Gastroesophageal sphincter (tissue), 4 donors: ENCODE measurements at regions not wholly inside any gene's neighbourhood (a gene's known extent, or its start where the extent isn't known, plus 50 kb on each side); places are given as distances from the start of the nearest gene placed in this dataset.

Source experiments
- ATAC-seq: fragments of 150-250 bp; one replicate; pipeline ENCODE4 v1.9.1; 2016; ENCODE audit warnings: mild to moderate bottlenecking, moderate library complexity
- H3K27ac ChIP-seq, 4 donors: fragments of 200-600 bp; sonication (generic) in 3 of 4; 1 replicate in 3 of 4; 2 replicates in 1 of 4; pipeline ENCODE4 v1.5.1; 2016 to 2019
- H3K27me3 ChIP-seq: fragments of 200-600 bp; sonication (generic); one replicate; pipeline ENCODE4 v1.5.1; 2019
- H3K36me3 ChIP-seq, 2 donors: fragments of 200-600 bp; sonication (generic); one replicate each; pipeline ENCODE4 v1.5.1; 2019; ENCODE audit warnings: control low read depth in 1 of 2
- H3K4me1 ChIP-seq, 3 donors: fragments of 200-600 bp; sonication (generic); 1 replicate in 2 of 3; 2 replicates in 1 of 3; pipeline ENCODE4 v1.5.1; 2016 to 2019; ENCODE audit warnings: control low read depth in 2 of 3
- H3K4me3 ChIP-seq, 2 donors: fragments of 200-600 bp; sonication (generic); one replicate each; pipeline ENCODE4 v1.5.1; 2019; ENCODE audit warnings: mild to moderate bottlenecking in 1 of 2, moderate library complexity in 1 of 2
- H3K9me3 ChIP-seq, 3 donors: fragments of 200-600 bp; sonication (generic); one replicate each; pipeline ENCODE4 v1.5.1; 2017 to 2019; ENCODE audit warnings: control low read depth in 2 of 3
- EP300 ChIP-seq: sonication (generic); formaldehyde crosslinking; IDR thresholded peaks from one replicate; pipeline ENCODE4 v1.6.1; 2017; ENCODE audit warnings: antibody characterized with exemption, mild to moderate bottlenecking
- POLR2A ChIP-seq, 2 donors: fragments of 450-650 bp; IDR thresholded peaks; one replicate each; pipeline ENCODE4 v1.6.1; 2017; ENCODE audit warnings: antibody characterized with exemption in 2 of 2, mild to moderate bottlenecking in 2 of 2, moderate library complexity in 1 of 2
- POLR2AphosphoS5 ChIP-seq: sonication (generic); formaldehyde crosslinking; IDR thresholded peaks from one replicate; pipeline ENCODE4 v1.6.1; 2017; ENCODE audit warnings: antibody characterized with exemption
- WGBS, 2 donors: methylation state at CpG; one replicate each; pipeline ENCODE4 v1.1.5; 2018; ENCODE audit warnings: low coverage in 1 of 2; 5-methylcytosine and 5-hydroxymethylcytosine counted together
- TF ChIP-seq, protein P1 (sequence below), 4 experiments: fragments of 200-600 bp in 2 of 4; fragments of 450-650 bp in 2 of 4; sonication (generic) in 1 of 4; IDR thresholded peaks; one replicate each; pipeline ENCODE4 v1.5.1; 2017 to 2019; ENCODE audit warnings: antibody characterized with exemption in 4 of 4, mild to moderate bottlenecking in 2 of 4, moderate library complexity in 2 of 4

GRCh38 chr12:97109441-97109840, 202.4 kb downstream of the NEDD1 start:
- Histone ChIP-seq H3K4me1 (no peaks in the 10 kb centered on the region), H3K27me3 (no peaks in the 10 kb centered on the region), H3K36me3 (no peaks in the 10 kb centered on the region), H3K9me3 (no peaks in the 10 kb centered on the region), H3K27ac (no peak overlapping the region), H3K4me3 (no peak overlapping the region)
- ATAC-seq, result no peak
- TF ChIP-seq EP300 (no peak), POLR2AphosphoS5 (no peak), POLR2A (IDR thresholded peaks at IDR 0.05) (no peak)
- TF ChIP-seq, protein P1, sequence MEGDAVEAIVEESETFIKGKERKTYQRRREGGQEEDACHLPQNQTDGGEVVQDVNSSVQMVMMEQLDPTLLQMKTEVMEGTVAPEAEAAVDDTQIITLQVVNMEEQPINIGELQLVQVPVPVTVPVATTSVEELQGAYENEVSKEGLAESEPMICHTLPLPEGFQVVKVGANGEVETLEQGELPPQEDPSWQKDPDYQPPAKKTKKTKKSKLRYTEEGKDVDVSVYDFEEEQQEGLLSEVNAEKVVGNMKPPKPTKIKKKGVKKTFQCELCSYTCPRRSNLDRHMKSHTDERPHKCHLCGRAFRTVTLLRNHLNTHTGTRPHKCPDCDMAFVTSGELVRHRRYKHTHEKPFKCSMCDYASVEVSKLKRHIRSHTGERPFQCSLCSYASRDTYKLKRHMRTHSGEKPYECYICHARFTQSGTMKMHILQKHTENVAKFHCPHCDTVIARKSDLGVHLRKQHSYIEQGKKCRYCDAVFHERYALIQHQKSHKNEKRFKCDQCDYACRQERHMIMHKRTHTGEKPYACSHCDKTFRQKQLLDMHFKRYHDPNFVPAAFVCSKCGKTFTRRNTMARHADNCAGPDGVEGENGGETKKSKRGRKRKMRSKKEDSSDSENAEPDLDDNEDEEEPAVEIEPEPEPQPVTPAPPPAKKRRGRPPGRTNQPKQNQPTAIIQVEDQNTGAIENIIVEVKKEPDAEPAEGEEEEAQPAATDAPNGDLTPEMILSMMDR (IDR thresholded peaks at IDR 0.05), result no peak

GRCh38 chr12:97112136-97112535, 205.1 kb downstream of the NEDD1 start:
- Histone ChIP-seq H3K27me3 (no peaks in the 10 kb centered on the region), H3K27ac (no peak overlapping the region), H3K36me3 (no peaks in the 10 kb centered on the region), H3K9me3 (no peaks in the 10 kb centered on the region), H3K4me3 (no peak overlapping the region), H3K4me1 (no peaks in the 10 kb centered on the region)
- WGBS, 2 donors, result 42 to 59% methylated on average over 3 to 4 of the region's 4 CpGs
- no peak for TF ChIP-seq POLR2AphosphoS5
- TF ChIP-seq POLR2A (IDR thresholded peaks at IDR 0.05), result no peak
- TF ChIP-seq, protein P1 (IDR thresholded peaks at IDR 0.05), result no peak
- TF ChIP-seq EP300, result no peak
- ATAC-seq, result no peak

DNA sequence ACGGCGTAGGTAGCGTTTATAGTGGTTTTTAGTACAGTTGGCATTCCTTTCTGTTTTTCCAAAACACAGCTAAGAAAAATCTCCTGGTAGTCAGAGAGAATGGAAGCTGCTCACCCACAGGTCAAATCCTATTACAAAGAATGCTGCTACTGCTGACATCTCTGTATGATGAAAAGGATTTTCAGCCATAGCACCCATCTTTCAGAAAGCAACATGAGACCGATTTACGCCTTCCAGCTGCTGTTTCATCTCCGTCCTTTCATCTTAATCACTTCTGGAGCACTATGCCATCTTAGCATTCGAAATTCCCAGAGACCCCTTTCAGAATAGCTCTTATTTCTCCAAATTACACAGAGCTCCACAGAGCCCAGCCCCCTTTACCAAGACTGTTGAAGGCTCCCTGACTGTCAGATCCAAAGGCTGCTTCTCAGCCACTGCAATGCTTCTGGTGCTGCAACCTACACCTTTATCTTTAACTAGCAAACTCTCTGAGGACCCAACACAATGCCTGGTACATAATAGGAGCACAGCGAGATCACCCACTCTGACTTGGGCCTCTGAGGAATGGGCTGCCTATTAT, 211.8 kb downstream of the NEDD1 start:
- ATAC-seq, result no peak
- no peaks in the 10 kb centered on the region for H3K27me3 ChIP-seq
- no peak overlapping the region for H3K27ac ChIP-seq
- H3K9me3 ChIP-seq, result no peaks in the 10 kb centered on the region
- no peaks in the 10 kb centered on the region for H3K36me3 ChIP-seq
- 47 to 52% methylated on average over 5 to 8 of the region's 8 CpGs for WGBS, 2 donors
- H3K4me3 ChIP-seq, result no peak overlapping the region
- no peaks in the 10 kb centered on the region for H3K4me1 ChIP-seq
- TF ChIP-seq, protein P1 (IDR thresholded peaks at IDR 0.05), result no peak
- TF ChIP-seq POLR2A (IDR thresholded peaks at IDR 0.05) (no peak), POLR2AphosphoS5 (no peak), EP300 (no peak)

GRCh38 chr12:97127061-97127460, 220.0 kb downstream of the NEDD1 start:
- H3K27ac ChIP-seq, result no peak overlapping the region
- no peaks in the 10 kb centered on the region for H3K9me3 ChIP-seq
- H3K36me3 ChIP-seq, result no peaks in the 10 kb centered on the region
- no peaks in the 10 kb centered on the region for H3K4me1 ChIP-seq
- no peak for ATAC-seq
- no peak overlapping the region for H3K4me3 ChIP-seq
- TF ChIP-seq EP300, result no peak
- TF ChIP-seq POLR2AphosphoS5, result no peak
- TF ChIP-seq, protein P1 (IDR thresholded peaks at IDR 0.05), result no peak
- TF ChIP-seq POLR2A (IDR thresholded peaks at IDR 0.05), result no peak
- 43 to 48% methylated on average over 2 of the region's 2 CpGs for WGBS, 2 donors
- H3K27me3 ChIP-seq, result no peaks in the 10 kb centered on the region

GRCh38 chr12:97131220-97131981, 224.3 kb downstream of the NEDD1 start:
- Histone ChIP-seq H3K36me3 (no peaks in the 10 kb centered on the region), H3K4me3 (no peak overlapping the region), H3K27ac (no peak overlapping the region), H3K4me1 (no peaks in the 10 kb centered on the region), H3K9me3 (no peaks in the 10 kb centered on the region), H3K27me3 (no peaks in the 10 kb centered on the region)
- no peak for TF ChIP-seq EP300
- no peak for TF ChIP-seq POLR2AphosphoS5
- TF ChIP-seq, protein P1 (IDR thresholded peaks at IDR 0.05), result no peak
- TF ChIP-seq POLR2A (IDR thresholded peaks at IDR 0.05), result no peak
- WGBS, 2 donors, result 57 to 88% methylated on average over 3 to 4 of the region's 4 CpGs
- ATAC-seq, result no peak
